Glutamatergic neuron (in vitro differentiated cells): ENCODE measurements at regions not wholly inside any gene's neighbourhood (a gene's known extent, or its start where the extent isn't known, plus 50 kb on each side); places are given as distances from the start of the nearest gene placed in this dataset.

Experiments
- DNase-seq: peaks from one replicate; pipeline ENCODE4 v3.0.0; 2022
- H3K27ac Mint-ChIP-seq: one replicate; pipeline ENCODE4 v1.8.0; 2020; ENCODE audit warnings: mild to moderate bottlenecking, mixed read lengths, inconsistent platforms; ENCODE audit not compliant: unreplicated experiment
- H3K27me3 Mint-ChIP-seq: one replicate; pipeline ENCODE4 v1.8.0; 2020; ENCODE audit warnings: mild to moderate bottlenecking, moderate library complexity, mixed read lengths, inconsistent platforms; ENCODE audit not compliant: unreplicated experiment
- H3K36me3 Mint-ChIP-seq: one replicate; pipeline ENCODE4 v1.8.0; 2020; ENCODE audit warnings: mild to moderate bottlenecking, mixed read lengths, inconsistent platforms; ENCODE audit not compliant: unreplicated experiment
- H3K4me1 Mint-ChIP-seq: one replicate; pipeline ENCODE4 v1.8.0; 2020; ENCODE audit warnings: mild to moderate bottlenecking, low read depth, mixed read lengths, inconsistent platforms; ENCODE audit not compliant: unreplicated experiment
- H3K4me3 Mint-ChIP-seq: one replicate; pipeline ENCODE4 v1.8.0; 2020; ENCODE audit warnings: mild to moderate bottlenecking, mixed read lengths, inconsistent platforms; ENCODE audit not compliant: unreplicated experiment
- H3K9me3 Mint-ChIP-seq: one replicate; pipeline ENCODE4 v1.8.0; 2020; ENCODE audit warnings: mild to moderate bottlenecking, moderate library complexity, mixed read lengths, inconsistent platforms; ENCODE audit not compliant: unreplicated experiment
- CTCF ChIP-seq: fragments of 200-600 bp; sonication (generic); IDR thresholded peaks from one replicate; pipeline ENCODE4 v1.5.0; 2021; ENCODE audit not compliant: partially characterized antibody, unreplicated experiment

GRCh38 chr13:58472483-58472882, 840.9 kb downstream of the PCDH17 start:
- Mint-ChIP-seq H3K27ac (no peak overlapping the region), H3K4me1 (peaks cover 33% of the 10 kb centered on the region), H3K36me3 (no peaks in the 10 kb centered on the region), H3K9me3 (no peaks in the 10 kb centered on the region), H3K27me3 (peaks cover under 1% of the 10 kb centered on the region), H3K4me3 (no peak overlapping the region)
- DNase-seq, result no peak
- TF ChIP-seq CTCF, result no peak

GRCh38 chr13:58474581-58474980, 843.0 kb downstream of the PCDH17 start:
- TF ChIP-seq CTCF, result no peak
- Mint-ChIP-seq H3K27me3 (peaks cover 1% of the 10 kb centered on the region), H3K9me3 (no peaks in the 10 kb centered on the region), H3K4me3 (no peak overlapping the region), H3K4me1 (peaks cover 17% of the 10 kb centered on the region), H3K36me3 (no peaks in the 10 kb centered on the region), H3K27ac (peak overlapping the region; percentile 70)
- no peak for DNase-seq

GRCh38 chr13:58476206-58476918, 844.8 kb downstream of the PCDH17 start:
- peaks cover 1% of the 10 kb centered on the region for H3K27me3 Mint-ChIP-seq
- DNase-seq, result no peak
- H3K4me3 Mint-ChIP-seq, result no peak overlapping the region
- no peaks in the 10 kb centered on the region for H3K36me3 Mint-ChIP-seq
- no peaks in the 10 kb centered on the region for H3K9me3 Mint-ChIP-seq
- H3K27ac Mint-ChIP-seq, result peak overlapping the region; percentile 9
- TF ChIP-seq CTCF, result no peak
- H3K4me1 Mint-ChIP-seq, result peaks cover 16% of the 10 kb centered on the region

- no peaks in the 10 kb centered on the region for H3K36me3 Mint-ChIP-seq
- H3K27ac Mint-ChIP-seq, result no peak overlapping the region
- peaks cover 19% of the 10 kb centered on the region for H3K4me1 Mint-ChIP-seq
- H3K27me3 Mint-ChIP-seq, result peaks cover 1% of the 10 kb centered on the region
- no peak for DNase-seq
- no peak for TF ChIP-seq CTCF
- H3K4me3 Mint-ChIP-seq, result no peak overlapping the region
- H3K9me3 Mint-ChIP-seq, result no peaks in the 10 kb centered on the region
These were observed 847.3 kb downstream of the PCDH17 start for GRCh38 chr13:58478858-58479257.

- no peak for DNase-seq
- Mint-ChIP-seq H3K27ac (no peak overlapping the region), H3K27me3 (peaks cover 1% of the 10 kb centered on the region), H3K36me3 (no peaks in the 10 kb centered on the region), H3K4me1 (peaks cover 15% of the 10 kb centered on the region), H3K9me3 (no peaks in the 10 kb centered on the region), H3K4me3 (no peak overlapping the region)
- TF ChIP-seq CTCF, result no peak
These were observed 848.5 kb downstream of the PCDH17 start for GRCh38 chr13:58480061-58480460.
